Loucy (cell line): ENCODE measurements at regions not wholly inside any gene's neighbourhood (a gene's known extent, or its start where the extent isn't known, plus 50 kb on each side); places are given as distances from the start of the nearest gene placed in this dataset.

Source experiments
- H2AFZ ChIP-seq: fragments of 200-600 bp; sonication (generic); 2 replicates; pipeline ENCODE4 v1.6.0; 2016; ENCODE audit warnings: antibody characterized with exemption, mild to moderate bottlenecking, low read length, moderate library complexity
- H3F3A ChIP-seq: fragments of 200-600 bp; 2 replicates; pipeline ENCODE4 v1.6.0; 2016; ENCODE audit warnings: antibody characterized with exemption, low read depth, mild to moderate bottlenecking
- H3K27me3 ChIP-seq: fragments of 200-600 bp; sonication (generic); 2 replicates; pipeline ENCODE4 v1.6.1; 2014; ENCODE audit warnings: low read length, mild to moderate bottlenecking; ENCODE audit not compliant: insufficient read depth, poor library complexity, severe bottlenecking
- H3K36me3 ChIP-seq: fragments of 200-600 bp; sonication (generic); 2 replicates; pipeline ENCODE4 v1.6.1; 2016; ENCODE audit warnings: low read length; ENCODE audit not compliant: insufficient read depth
- H3K4me1 ChIP-seq: fragments of 200-600 bp; sonication (generic); 2 replicates; pipeline ENCODE4 v1.5.1; 2014; ENCODE audit warnings: low read length, mild to moderate bottlenecking; ENCODE audit not compliant: insufficient read depth, poor library complexity, severe bottlenecking
- H3K4me2 ChIP-seq: fragments of 200-600 bp; sonication (generic); 2 replicates; pipeline ENCODE4 v1.6.0; 2014; ENCODE audit warnings: antibody characterized with exemption, low read length, low read depth, mild to moderate bottlenecking; ENCODE audit not compliant: poor library complexity, severe bottlenecking
- H3K4me3 ChIP-seq: fragments of 200-600 bp; sonication (generic); 2 replicates; pipeline ENCODE4 v1.5.1; 2014; ENCODE audit warnings: low read length, mild to moderate bottlenecking, mixed read lengths; ENCODE audit not compliant: poor library complexity, severe bottlenecking
- H3K79me2 ChIP-seq: fragments of 200-600 bp; sonication (generic); 2 replicates; pipeline ENCODE4 v1.6.1; 2014; ENCODE audit warnings: low read length; ENCODE audit not compliant: insufficient read depth
- H3K9ac ChIP-seq: fragments of 200-600 bp; sonication (generic); 2 replicates; pipeline ENCODE4 v1.6.0; 2014; ENCODE audit warnings: mild to moderate bottlenecking, low read depth, low read length, moderate library complexity; ENCODE audit not compliant: poor library complexity, severe bottlenecking
- H3K9me2 ChIP-seq: fragments of 200-600 bp; sonication (generic); replicated peaks from 2 replicates; pipeline ENCODE4 v1.6.1; 2016; ENCODE audit warnings: low read depth, low read length, mixed read lengths
- H3K9me3 ChIP-seq: fragments of 200-600 bp; sonication (generic); 2 replicates; pipeline ENCODE4 v1.6.1; 2014; ENCODE audit warnings: mild to moderate bottlenecking, antibody characterized with exemption, low read length, low read depth; ENCODE audit not compliant: insufficient read depth
- H4K20me1 ChIP-seq: fragments of 200-600 bp; sonication (generic); 2 replicates; pipeline ENCODE4 v1.6.0; 2014; ENCODE audit warnings: antibody characterized with exemption, low read length, mild to moderate bottlenecking; ENCODE audit not compliant: insufficient read depth, poor library complexity, severe bottlenecking
- EZH2phosphoT487 ChIP-seq: fragments of 200-600 bp; IDR thresholded peaks from 2 replicates; pipeline ENCODE4 v1.6.1; 2018; ENCODE audit warnings: antibody characterized with exemption, mild to moderate bottlenecking, moderate library complexity, borderline replicate concordance
- TF ChIP-seq, protein P1 (sequence below): fragments of 200-600 bp; sonication (generic); conservative IDR thresholded peaks from 2 replicates; pipeline ENCODE4 v1.5.1; 2014; ENCODE audit warnings: mild to moderate bottlenecking, antibody characterized with exemption, low read length

DNA sequence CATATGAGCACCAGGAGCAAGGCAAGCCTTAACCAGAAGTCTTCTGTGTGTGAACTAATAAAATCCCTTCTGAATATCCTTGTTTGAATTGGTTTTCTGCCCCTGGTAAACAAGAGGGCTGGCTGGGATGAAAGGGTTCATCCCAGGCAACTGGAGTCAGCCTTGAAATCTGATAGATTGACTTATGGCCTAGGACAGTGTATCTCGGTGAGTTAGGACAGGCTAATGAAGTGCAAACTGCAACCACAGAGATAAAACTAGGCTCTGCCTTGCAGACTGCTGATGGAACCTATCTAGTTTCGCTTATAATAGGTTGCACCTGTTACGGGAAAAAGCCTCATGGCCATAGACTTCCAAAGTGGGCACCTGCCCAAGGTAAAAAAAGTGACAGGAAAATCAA is 451.9 kb upstream of the NOVA1 start:
- H3K4me2 ChIP-seq = no peak overlapping the region
- H3K9me2 ChIP-seq = no peaks in the 10 kb centered on the region
- H3F3A ChIP-seq = no peaks in the 10 kb centered on the region
- no peaks in the 10 kb centered on the region for H3K36me3 ChIP-seq
- no peaks in the 10 kb centered on the region for H3K4me1 ChIP-seq
- no peak overlapping the region for H2AFZ ChIP-seq
- H3K9me3 ChIP-seq = no peaks in the 10 kb centered on the region
- no peak overlapping the region for H3K4me3 ChIP-seq
- no peaks in the 10 kb centered on the region for H3K27me3 ChIP-seq
- TF ChIP-seq, protein P1, sequence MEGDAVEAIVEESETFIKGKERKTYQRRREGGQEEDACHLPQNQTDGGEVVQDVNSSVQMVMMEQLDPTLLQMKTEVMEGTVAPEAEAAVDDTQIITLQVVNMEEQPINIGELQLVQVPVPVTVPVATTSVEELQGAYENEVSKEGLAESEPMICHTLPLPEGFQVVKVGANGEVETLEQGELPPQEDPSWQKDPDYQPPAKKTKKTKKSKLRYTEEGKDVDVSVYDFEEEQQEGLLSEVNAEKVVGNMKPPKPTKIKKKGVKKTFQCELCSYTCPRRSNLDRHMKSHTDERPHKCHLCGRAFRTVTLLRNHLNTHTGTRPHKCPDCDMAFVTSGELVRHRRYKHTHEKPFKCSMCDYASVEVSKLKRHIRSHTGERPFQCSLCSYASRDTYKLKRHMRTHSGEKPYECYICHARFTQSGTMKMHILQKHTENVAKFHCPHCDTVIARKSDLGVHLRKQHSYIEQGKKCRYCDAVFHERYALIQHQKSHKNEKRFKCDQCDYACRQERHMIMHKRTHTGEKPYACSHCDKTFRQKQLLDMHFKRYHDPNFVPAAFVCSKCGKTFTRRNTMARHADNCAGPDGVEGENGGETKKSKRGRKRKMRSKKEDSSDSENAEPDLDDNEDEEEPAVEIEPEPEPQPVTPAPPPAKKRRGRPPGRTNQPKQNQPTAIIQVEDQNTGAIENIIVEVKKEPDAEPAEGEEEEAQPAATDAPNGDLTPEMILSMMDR = no peak
- TF ChIP-seq EZH2phosphoT487 = no peak
- no peak overlapping the region for H3K9ac ChIP-seq
- no peaks in the 10 kb centered on the region for H4K20me1 ChIP-seq
- H3K79me2 ChIP-seq = no peaks in the 10 kb centered on the region

DNA sequence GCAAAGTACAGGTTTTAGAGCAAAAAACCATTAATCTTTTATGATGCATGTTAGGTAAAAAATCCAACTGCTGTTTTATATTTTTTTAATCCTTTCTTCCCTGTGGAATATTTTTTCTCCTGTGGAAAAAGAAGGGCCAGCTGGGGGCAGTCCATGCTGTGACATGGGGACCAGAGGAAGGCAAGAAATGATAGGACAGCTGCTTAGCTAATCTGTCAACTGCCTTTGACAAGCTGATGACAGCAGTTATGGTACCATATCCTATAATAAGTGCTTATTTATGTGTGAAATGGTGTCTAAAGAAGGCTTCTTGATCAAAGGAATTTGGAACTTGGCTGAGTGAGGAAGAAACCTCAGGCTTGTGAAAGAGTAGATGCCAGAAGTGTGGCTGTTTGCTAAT is 452.4 kb upstream of the NOVA1 start:
- Histone ChIP-seq H4K20me1 (no peaks in the 10 kb centered on the region), H3K4me2 (no peak overlapping the region), H3F3A (no peaks in the 10 kb centered on the region), H3K36me3 (no peaks in the 10 kb centered on the region), H3K4me1 (no peaks in the 10 kb centered on the region), H3K9me2 (no peaks in the 10 kb centered on the region), H3K27me3 (no peaks in the 10 kb centered on the region), H3K4me3 (no peak overlapping the region), H3K79me2 (no peaks in the 10 kb centered on the region), H2AFZ (no peak overlapping the region), H3K9ac (no peak overlapping the region), H3K9me3 (no peaks in the 10 kb centered on the region)
- TF ChIP-seq, protein P1 = no peak
- no peak for TF ChIP-seq EZH2phosphoT487

- no peaks in the 10 kb centered on the region for H3F3A ChIP-seq
- no peaks in the 10 kb centered on the region for H3K9me3 ChIP-seq
- no peak overlapping the region for H3K4me2 ChIP-seq
- H3K4me3 ChIP-seq = no peak overlapping the region
- no peaks in the 10 kb centered on the region for H3K4me1 ChIP-seq
- H3K79me2 ChIP-seq = no peaks in the 10 kb centered on the region
- no peaks in the 10 kb centered on the region for H4K20me1 ChIP-seq
- H3K36me3 ChIP-seq = no peaks in the 10 kb centered on the region
- no peaks in the 10 kb centered on the region for H3K27me3 ChIP-seq
- no peak overlapping the region for H2AFZ ChIP-seq
- no peak overlapping the region for H3K9ac ChIP-seq
- H3K9me2 ChIP-seq = no peaks in the 10 kb centered on the region
- TF ChIP-seq, protein P1 = no peak
Measured at GRCh38 chr14:27056586-27056985, 458.8 kb upstream of the NOVA1 start.
